ENCODE measurements at regions not wholly inside any gene's neighbourhood (a gene's known extent, or its start where the extent isn't known, plus 50 kb on each side); places are given as distances from the start of the nearest gene placed in this dataset.
"Not testable (repeated sequence)": the region's sequence is repeated elsewhere in the genome, so short reads cannot be mapped to it uniquely, and the experiment has no call there.

GRCh38 chr1:99062192-99062591 lies 57.5 kb upstream of the PLPPR5 start:
- no peaks in the 10 kb centered on the region for H3K36me3 Mint-ChIP-seq (ENCODE audit: insufficient read depth)
- H3K9me3 Mint-ChIP-seq = no peaks in the 10 kb centered on the region
- ATAC-seq (no peak), DNase-seq (no peak)
- H3K27me3 Mint-ChIP-seq (ENCODE audit: low read depth) = no peaks in the 10 kb centered on the region
- no peaks in the 10 kb centered on the region for H3K4me1 Mint-ChIP-seq (ENCODE audit: low read depth)
- no peak overlapping the region for H3K4me3 Mint-ChIP-seq

DNA sequence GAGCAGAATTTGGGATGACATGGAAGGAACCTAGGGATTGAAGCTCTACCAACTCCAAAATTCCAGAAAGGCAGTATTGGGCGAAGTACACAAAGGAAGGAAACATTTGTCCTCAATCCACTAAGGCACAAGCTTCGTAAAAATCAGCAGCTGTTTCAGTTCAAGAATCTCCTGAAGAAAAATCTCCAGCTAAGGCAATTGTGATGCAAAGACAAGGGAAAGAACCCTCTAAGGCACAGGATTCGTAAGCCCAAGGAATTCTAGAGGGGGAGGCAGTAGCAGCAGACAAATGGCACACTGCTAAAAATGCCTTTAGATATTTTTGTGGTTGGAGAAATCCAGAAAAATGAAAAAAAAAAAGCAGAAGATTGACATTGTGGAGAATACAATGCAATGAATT lies 64.5 kb upstream of the PLPPR5 start:
- DNase-seq (no peak), ATAC-seq (no peak)
- Mint-ChIP-seq H3K9me3 (no peaks in the 10 kb centered on the region), H3K4me1 (ENCODE audit: low read depth) (no peaks in the 10 kb centered on the region), H3K36me3 (ENCODE audit: insufficient read depth) (no peaks in the 10 kb centered on the region), H3K4me3 (no peak overlapping the region), H3K27me3 (ENCODE audit: low read depth) (no peaks in the 10 kb centered on the region)

GRCh38 chr1:99078529-99078928 lies 73.9 kb upstream of the PLPPR5 start:
- not testable (repeated sequence) for DNase-seq; H3K36me3 Mint-ChIP-seq (ENCODE audit: insufficient read depth); H3K4me3 Mint-ChIP-seq; H3K4me1 Mint-ChIP-seq (ENCODE audit: low read depth); H3K9me3 Mint-ChIP-seq; ATAC-seq; H3K27me3 Mint-ChIP-seq (ENCODE audit: low read depth)

- Mint-ChIP-seq H3K4me1 (ENCODE audit: low read depth) (no peaks in the 10 kb centered on the region), H3K9me3 (peaks cover 4% of the 10 kb centered on the region), H3K36me3 (ENCODE audit: insufficient read depth) (no peaks in the 10 kb centered on the region), H3K27me3 (ENCODE audit: low read depth) (no peaks in the 10 kb centered on the region), H3K4me3 (no peak overlapping the region)
- ATAC-seq = no peak
- no peak for DNase-seq
These were observed 77.7 kb upstream of the PLPPR5 start for GRCh38 chr1:99082366-99082765.

DNA sequence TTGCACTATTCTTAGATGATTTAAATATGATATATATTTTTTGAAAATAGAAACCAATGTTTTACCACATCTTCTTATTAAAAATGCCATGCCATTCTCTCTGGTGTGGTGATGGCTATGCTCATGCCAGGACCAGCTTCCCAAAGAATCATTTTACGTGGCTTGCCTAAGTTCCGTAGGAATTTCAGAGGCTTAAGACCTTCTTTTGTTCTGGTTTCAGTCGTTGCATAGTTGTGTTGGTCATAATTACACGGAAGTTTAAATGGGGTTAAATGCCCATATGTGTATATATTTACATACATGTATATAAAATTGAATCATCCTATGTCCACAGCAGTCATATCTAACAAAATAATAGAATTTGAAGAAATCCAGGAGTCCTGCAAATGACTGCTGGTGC lies 78.7 kb upstream of the PLPPR5 start:
- Mint-ChIP-seq H3K27me3 (ENCODE audit: low read depth) (no peaks in the 10 kb centered on the region), H3K4me1 (ENCODE audit: low read depth) (no peaks in the 10 kb centered on the region), H3K4me3 (no peak overlapping the region), H3K9me3 (peaks cover 4% of the 10 kb centered on the region), H3K36me3 (ENCODE audit: insufficient read depth) (no peaks in the 10 kb centered on the region)
- no peak for DNase-seq
- no peak for ATAC-seq

DNA sequence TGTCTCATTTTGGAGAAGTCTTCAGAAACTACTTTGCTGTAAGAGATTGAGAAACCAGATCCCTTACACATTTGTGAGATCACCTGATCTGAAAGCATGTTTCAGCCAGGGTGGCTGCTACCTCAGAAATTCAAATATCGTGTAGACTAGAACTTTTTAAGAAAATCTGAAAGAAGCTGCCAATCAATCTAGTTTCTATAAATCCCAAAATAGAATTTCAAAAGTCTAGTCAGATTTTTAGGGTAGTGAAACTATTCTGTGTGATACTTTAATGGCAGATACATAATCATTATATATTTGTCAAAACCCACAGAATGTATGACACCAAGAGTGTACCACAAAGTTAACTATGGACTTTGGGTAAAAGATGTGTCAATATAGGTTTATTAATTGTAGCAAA lies 79.9 kb upstream of the PLPPR5 start:
- Mint-ChIP-seq H3K4me1 (ENCODE audit: low read depth) (no peaks in the 10 kb centered on the region), H3K36me3 (ENCODE audit: insufficient read depth) (no peaks in the 10 kb centered on the region), H3K9me3 (peaks cover 8% of the 10 kb centered on the region), H3K27me3 (ENCODE audit: low read depth) (no peaks in the 10 kb centered on the region), H3K4me3 (no peak overlapping the region)
- no peak for ATAC-seq
- DNase-seq = no peak

DNA sequence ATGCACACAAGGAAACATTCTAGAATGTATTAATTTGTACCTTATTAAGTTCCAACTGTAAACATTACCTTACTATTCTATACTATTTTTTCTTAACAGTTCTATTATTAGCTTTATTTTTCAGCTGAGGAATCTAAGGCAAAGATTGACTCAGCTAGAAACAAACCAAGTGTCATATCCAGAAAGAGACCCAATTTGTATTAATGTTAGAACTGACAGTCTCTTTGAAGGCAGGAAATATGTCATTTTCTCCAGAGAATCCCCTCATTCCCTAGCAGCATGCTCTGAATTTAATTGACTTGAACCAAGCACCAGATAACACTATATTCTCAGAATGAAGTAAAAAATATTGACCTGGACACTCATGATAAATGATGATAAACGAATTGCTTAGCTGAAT lies 81.4 kb upstream of the PLPPR5 start:
- H3K4me1 Mint-ChIP-seq (ENCODE audit: low read depth) = no peaks in the 10 kb centered on the region
- H3K27me3 Mint-ChIP-seq (ENCODE audit: low read depth) = no peaks in the 10 kb centered on the region
- no peak overlapping the region for H3K4me3 Mint-ChIP-seq
- no peak for DNase-seq
- H3K36me3 Mint-ChIP-seq (ENCODE audit: insufficient read depth) = no peaks in the 10 kb centered on the region
- no peak for ATAC-seq
- peaks cover 8% of the 10 kb centered on the region for H3K9me3 Mint-ChIP-seq

DNA sequence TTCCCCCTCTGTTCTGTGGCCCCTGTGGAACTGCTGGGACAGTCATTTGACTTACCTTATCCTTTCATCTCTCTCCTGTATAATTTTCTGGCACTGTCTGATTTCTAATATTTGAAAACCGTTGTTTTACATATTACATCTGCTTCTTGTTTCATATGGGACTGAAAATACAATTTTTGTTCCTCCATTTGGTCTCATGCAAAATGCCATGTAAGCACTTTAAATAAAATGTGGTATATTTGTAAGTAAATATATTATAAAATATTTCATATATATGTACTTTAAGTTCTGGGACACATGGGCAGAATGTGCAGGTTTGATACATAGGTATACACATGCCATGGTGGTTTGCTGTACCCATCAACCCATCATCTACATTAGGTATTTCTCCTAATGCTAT lies 93.9 kb upstream of the PLPPR5 start:
- Mint-ChIP-seq H3K36me3 (ENCODE audit: insufficient read depth) (no peaks in the 10 kb centered on the region), H3K4me1 (ENCODE audit: low read depth) (no peaks in the 10 kb centered on the region), H3K27me3 (ENCODE audit: low read depth) (peaks cover 6% of the 10 kb centered on the region), H3K4me3 (no peak overlapping the region), H3K9me3 (peaks cover 32% of the 10 kb centered on the region)
- no peak for DNase-seq
- ATAC-seq = no peak

GRCh38 chr1:99106274-99106673 lies 101.6 kb upstream of the PLPPR5 start:
- Mint-ChIP-seq H3K4me1 (ENCODE audit: low read depth) (peaks cover 3% of the 10 kb centered on the region), H3K27me3 (ENCODE audit: low read depth) (peaks cover under 1% of the 10 kb centered on the region), H3K9me3 (no peaks in the 10 kb centered on the region), H3K36me3 (ENCODE audit: insufficient read depth) (no peaks in the 10 kb centered on the region), H3K4me3 (no peak overlapping the region)
- ATAC-seq = no peak
- no peak for DNase-seq

DNA sequence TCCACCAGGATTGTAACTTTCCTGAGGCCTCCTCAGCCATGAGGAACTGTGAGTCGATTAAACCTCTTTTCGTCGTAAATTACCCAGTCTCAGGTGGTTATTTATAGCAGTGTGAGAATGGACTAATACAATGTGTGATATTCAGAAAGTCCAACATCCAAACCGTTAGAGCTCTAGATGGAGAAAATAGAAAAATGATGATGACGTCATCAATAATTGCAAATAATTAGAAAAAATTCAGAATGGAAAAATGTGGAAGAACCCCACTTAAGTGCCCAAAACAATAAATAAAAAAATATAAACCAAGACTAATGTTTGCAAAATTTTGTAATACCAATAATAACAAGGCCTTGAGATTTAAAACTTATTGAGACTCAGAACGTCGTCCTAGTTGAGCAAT lies 103.0 kb upstream of the PLPPR5 start:
- Mint-ChIP-seq H3K4me3 (no peak overlapping the region), H3K27me3 (ENCODE audit: low read depth) (no peaks in the 10 kb centered on the region), H3K9me3 (no peaks in the 10 kb centered on the region), H3K36me3 (ENCODE audit: insufficient read depth) (no peaks in the 10 kb centered on the region), H3K4me1 (ENCODE audit: low read depth) (peaks cover 3% of the 10 kb centered on the region)
- DNase-seq (no peak), ATAC-seq (no peak)

- ATAC-seq (no peak), DNase-seq (no peak)
- Mint-ChIP-seq H3K27me3 (ENCODE audit: low read depth) (no peaks in the 10 kb centered on the region), H3K4me1 (ENCODE audit: low read depth) (peaks cover 3% of the 10 kb centered on the region), H3K4me3 (no peak overlapping the region), H3K36me3 (ENCODE audit: insufficient read depth) (no peaks in the 10 kb centered on the region), H3K9me3 (no peaks in the 10 kb centered on the region)
These were observed 105.7 kb upstream of the PLPPR5 start for GRCh38 chr1:99110140-99111041.

- Mint-ChIP-seq H3K4me3 (no peak overlapping the region), H3K36me3 (ENCODE audit: insufficient read depth) (no peaks in the 10 kb centered on the region), H3K4me1 (ENCODE audit: low read depth) (no peaks in the 10 kb centered on the region), H3K9me3 (no peaks in the 10 kb centered on the region), H3K27me3 (ENCODE audit: low read depth) (no peaks in the 10 kb centered on the region)
- ATAC-seq = no peak
- DNase-seq = no peak
These were observed 110.6 kb upstream of the PLPPR5 start for GRCh38 chr1:99115231-99115630.

- Mint-ChIP-seq H3K9me3 (no peaks in the 10 kb centered on the region), H3K4me3 (no peak overlapping the region), H3K27me3 (ENCODE audit: low read depth) (no peaks in the 10 kb centered on the region), H3K4me1 (ENCODE audit: low read depth) (no peaks in the 10 kb centered on the region), H3K36me3 (ENCODE audit: insufficient read depth) (no peaks in the 10 kb centered on the region)
- DNase-seq (no peak), ATAC-seq (no peak)
These were observed 114.5 kb upstream of the PLPPR5 start for GRCh38 chr1:99119188-99119587.

GRCh38 chr1:99122039-99122438 lies 117.4 kb upstream of the PLPPR5 start:
- Mint-ChIP-seq H3K9me3 (no peaks in the 10 kb centered on the region), H3K27me3 (ENCODE audit: low read depth) (no peaks in the 10 kb centered on the region), H3K36me3 (ENCODE audit: insufficient read depth) (no peaks in the 10 kb centered on the region), H3K4me3 (no peak overlapping the region), H3K4me1 (ENCODE audit: low read depth) (no peaks in the 10 kb centered on the region)
- DNase-seq (no peak), ATAC-seq (no peak)

GRCh38 chr1:99123936-99124335 lies 119.3 kb upstream of the PLPPR5 start:
- Mint-ChIP-seq H3K9me3 (peaks cover 10% of the 10 kb centered on the region), H3K4me3 (no peak overlapping the region), H3K4me1 (ENCODE audit: low read depth) (no peaks in the 10 kb centered on the region), H3K27me3 (ENCODE audit: low read depth) (no peaks in the 10 kb centered on the region), H3K36me3 (ENCODE audit: insufficient read depth) (no peaks in the 10 kb centered on the region)
- no peak for ATAC-seq
- DNase-seq = no peak
